ENCODE measurements at regions not wholly inside any gene's neighbourhood (a gene's known extent, or its start where the extent isn't known, plus 50 kb on each side); places are given as distances from the start of the nearest gene placed in this dataset.
"Not testable (repeated sequence)": the region's sequence is repeated elsewhere in the genome, so short reads cannot be mapped to it uniquely, and the experiment has no call there.

GRCh38 chr6:93173573-93173972 lies 245.8 kb downstream of the EPHA7 start:
- TF ChIP-seq GABPA (IDR thresholded peaks at IDR 0.05; ENCODE audit: low read depth); CTCF (IDR thresholded peaks at IDR 0.05; ENCODE audit: insufficient read depth, low read length); POLR2AphosphoS5 (IDR thresholded peaks at IDR 0.05; ENCODE audit: low read depth); REST (IDR thresholded peaks at IDR 0.05; ENCODE audit: insufficient replicate concordance, low read depth): not testable (repeated sequence)
